Epidermal melanocyte (primary cell): ENCODE measurements at regions not wholly inside any gene's neighbourhood (a gene's known extent, or its start where the extent isn't known, plus 50 kb on each side); places are given as distances from the start of the nearest gene placed in this dataset.

ENCODE experiments used
- DNase-seq: peaks from one replicate; pipeline ENCODE4 v3.0.0; 2011; ENCODE audit warnings: low spot score; ENCODE audit not compliant: insufficient read length

- peak; percentile 60 for DNase-seq
Observed at GRCh38 chr5:54743997-54744788, 226.6 kb downstream of the SNX18 start.

- DNase-seq = no peak
Observed at GRCh38 chr5:54743581-54743980, 226.0 kb downstream of the SNX18 start.

GRCh38 chr5:54742417-54742891 lies 224.9 kb downstream of the SNX18 start:
- DNase-seq = no peak

- no peak for DNase-seq
Observed at GRCh38 chr5:54741711-54742110, 224.2 kb downstream of the SNX18 start.

- DNase-seq = no peak
Observed at GRCh38 chr5:54740141-54740540, 222.6 kb downstream of the SNX18 start.

GRCh38 chr5:54739371-54739770 lies 221.8 kb downstream of the SNX18 start:
- no peak for DNase-seq

- DNase-seq = no peak
Observed at GRCh38 chr5:54738973-54739367, 221.4 kb downstream of the SNX18 start.

GRCh38 chr5:54738118-54738972 lies 220.8 kb downstream of the SNX18 start:
- DNase-seq = no peak

- DNase-seq = no peak
Observed at GRCh38 chr5:54736003-54736797, 218.6 kb downstream of the SNX18 start.

- no peak for DNase-seq
Observed at GRCh38 chr5:54733101-54733500, 215.5 kb downstream of the SNX18 start.

- DNase-seq = no peak
Observed at GRCh38 chr5:54732108-54732507, 214.5 kb downstream of the SNX18 start.

- no peak for DNase-seq
Observed at GRCh38 chr5:54728588-54728915, 211.0 kb downstream of the SNX18 start.

- no peak for DNase-seq
Observed at GRCh38 chr5:54727874-54728587, 210.5 kb downstream of the SNX18 start.

- DNase-seq = no peak
Observed at GRCh38 chr5:54725391-54726280, 208.1 kb downstream of the SNX18 start.

- DNase-seq = no peak
Observed at GRCh38 chr5:54722846-54723433, 205.4 kb downstream of the SNX18 start.

GRCh38 chr5:54721951-54722654 lies 204.5 kb downstream of the SNX18 start:
- DNase-seq = no peak

- no peak for DNase-seq
Observed at GRCh38 chr5:54721116-54721515, 203.6 kb downstream of the SNX18 start.

- DNase-seq = no peak
Observed at GRCh38 chr5:54720341-54720740, 202.8 kb downstream of the SNX18 start.
